ENCODE measurements at regions not wholly inside any gene's neighbourhood (a gene's known extent, or its start where the extent isn't known, plus 50 kb on each side); places are given as distances from the start of the nearest gene placed in this dataset.
"Not testable (repeated sequence)": the region's sequence is repeated elsewhere in the genome, so short reads cannot be mapped to it uniquely, and the experiment has no call there.

- no peak for DNase-seq (ENCODE audit: low read depth in 4 of 4, low spot score in 1 of 4)
Measured at GRCh38 chr2:21331625-21332370, 208.0 kb downstream of the TDRD15 start.

DNA sequence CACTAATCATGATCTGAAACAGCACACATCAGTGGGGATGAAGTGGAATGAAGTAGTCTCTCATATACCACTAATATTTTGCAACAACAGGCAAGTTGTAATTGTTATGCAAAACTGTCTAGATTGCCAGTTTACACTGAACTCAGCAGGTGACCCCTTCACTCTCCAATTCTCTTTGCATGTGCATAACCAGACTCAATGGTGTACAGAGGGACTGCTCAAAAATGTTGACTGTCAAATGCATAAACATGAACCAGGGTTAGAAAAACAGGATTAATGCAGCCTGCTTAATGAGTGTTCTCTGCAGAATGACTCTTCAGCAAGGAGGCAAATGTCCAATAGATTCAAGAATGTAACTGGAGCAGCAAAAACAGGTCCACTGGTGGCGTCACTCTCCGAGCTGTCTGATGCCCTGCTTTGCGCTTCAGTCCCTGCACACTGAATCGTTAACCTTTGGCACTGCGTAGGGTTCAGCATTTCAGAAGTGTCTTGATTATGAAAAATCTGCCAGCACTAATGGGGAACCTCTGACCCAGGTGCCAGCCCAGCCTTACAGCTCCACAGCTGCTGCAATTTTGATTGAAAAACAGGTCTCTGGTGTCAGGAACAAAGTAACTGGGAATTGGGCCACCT is 209.3 kb downstream of the TDRD15 start:
- DNase-seq (ENCODE audit: low read depth in 4 of 4, low spot score in 1 of 4) = no peak

DNA sequence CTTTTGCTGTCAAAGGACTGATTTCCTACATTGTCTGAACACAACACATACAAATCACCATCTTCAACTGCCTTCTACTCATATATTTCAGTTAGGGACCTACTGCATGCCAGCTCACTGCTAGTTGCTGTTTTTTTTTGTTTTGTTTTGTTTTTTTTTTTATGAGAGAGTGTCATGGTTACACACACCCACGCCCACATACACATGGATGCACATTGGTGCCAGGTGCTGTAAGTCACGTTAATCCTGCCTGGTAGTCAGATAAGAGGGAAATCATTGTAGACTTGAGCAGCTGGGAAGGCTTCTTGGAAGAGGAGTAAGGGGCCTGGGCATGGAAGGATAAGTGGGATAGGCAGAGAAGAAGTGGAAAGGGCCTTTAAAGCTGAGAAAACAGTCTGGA is 209.9 kb downstream of the TDRD15 start:
- no peak for DNase-seq (ENCODE audit: low read depth in 4 of 4, low spot score in 1 of 4)

DNA sequence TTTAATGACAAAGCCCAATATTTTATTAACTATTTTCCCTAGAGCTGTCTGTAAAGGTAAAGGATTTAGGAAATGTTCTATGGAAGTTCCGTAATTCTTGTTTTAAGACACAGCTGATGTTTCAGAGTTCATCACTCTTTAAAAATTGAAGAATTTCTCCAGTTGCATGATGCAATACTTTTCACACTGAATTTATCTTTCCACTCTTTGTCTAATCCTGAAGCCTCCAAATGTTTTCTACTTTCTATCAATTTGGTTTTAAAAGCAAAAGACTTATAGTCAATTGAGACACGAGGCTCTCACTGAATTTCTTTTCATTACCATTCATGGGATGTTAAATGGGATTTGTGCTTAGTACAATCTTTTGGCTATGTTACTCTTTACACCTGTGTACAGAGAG is 223.2 kb downstream of the TDRD15 start:
- DNase-seq (ENCODE audit: low read depth in 4 of 4, low spot score in 1 of 4) = no peak

DNA sequence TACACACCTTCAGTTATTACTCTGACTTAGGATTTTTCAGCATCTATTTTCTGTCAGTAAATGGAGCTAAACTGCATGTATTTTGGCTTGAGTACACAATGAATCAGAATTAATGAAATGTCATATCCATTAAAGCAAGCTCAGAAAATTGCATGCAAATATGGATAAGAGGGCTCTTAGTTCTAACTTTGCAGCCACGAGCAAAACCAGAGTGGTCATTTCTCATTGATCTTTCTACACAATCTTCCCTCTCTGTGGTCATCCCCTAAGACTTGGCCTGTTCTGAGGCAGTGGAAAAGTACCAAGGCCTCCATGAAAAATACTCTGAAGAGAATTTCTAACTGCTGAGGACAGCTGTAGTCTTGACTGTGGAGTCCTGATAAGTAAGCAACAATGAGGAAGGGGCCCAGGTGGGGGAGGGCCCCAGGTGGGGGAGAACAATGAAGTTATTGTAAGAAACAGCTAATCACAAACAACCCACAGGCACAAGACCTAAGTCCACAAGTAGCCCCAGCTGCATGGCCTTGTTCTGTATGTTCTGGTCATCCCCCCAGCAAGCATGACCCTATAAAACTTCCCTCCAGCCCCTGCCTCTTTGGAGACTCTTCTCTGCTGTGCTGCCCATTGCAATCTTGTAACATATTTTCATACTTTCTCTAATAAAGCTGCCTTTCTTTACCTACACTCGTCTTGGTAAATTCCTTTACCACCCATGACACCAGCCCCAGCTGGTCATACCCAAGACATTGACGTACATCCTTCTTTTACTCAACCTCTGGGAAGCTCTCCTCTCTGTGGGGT is 230.3 kb downstream of the TDRD15 start:
- no peak for DNase-seq (ENCODE audit: low read depth in 4 of 4, low spot score in 1 of 4)

DNA sequence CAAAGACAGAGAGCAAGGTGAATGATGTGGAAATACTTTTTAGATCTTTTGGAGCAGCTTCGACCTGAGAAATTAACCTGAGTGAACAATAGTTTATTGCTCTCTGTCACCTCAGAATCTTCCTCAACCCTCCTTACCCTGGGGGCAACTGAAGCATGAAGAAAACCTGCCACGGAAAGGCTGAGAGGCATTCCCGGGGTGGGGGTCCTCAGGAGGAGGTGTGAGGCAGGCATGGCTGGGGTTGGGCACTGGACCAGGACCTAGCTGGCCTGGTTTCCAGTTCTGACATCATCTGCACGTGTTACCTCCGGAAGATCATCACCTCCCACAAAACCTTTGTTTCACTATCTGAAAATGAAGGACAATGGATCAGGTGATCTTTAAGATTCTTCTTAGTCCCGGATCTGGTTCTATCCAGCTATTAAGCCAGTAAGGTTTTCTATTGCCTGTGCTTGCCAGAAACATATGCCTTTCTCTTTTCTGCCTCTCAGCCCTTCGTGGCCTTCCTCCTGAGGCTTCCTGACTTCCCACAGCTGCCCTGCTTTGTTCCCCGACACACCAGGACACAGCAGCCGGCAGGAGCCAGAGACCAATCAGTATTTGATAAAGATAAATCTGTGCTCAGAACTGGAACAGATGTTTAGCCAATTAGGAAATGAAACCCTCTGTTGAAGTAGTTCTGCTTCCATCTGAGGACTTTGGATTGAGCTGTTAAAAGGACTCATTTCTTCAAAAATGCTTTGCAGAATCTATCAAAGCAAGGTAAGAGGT is 232.5 kb downstream of the TDRD15 start:
- DNase-seq (ENCODE audit: low read depth in 4 of 4, low spot score in 1 of 4) = no peak

- DNase-seq (ENCODE audit: low read depth in 4 of 4, low spot score in 1 of 4) = no peak
Measured at GRCh38 chr2:21356857-21357255, 233.1 kb downstream of the TDRD15 start.

DNA sequence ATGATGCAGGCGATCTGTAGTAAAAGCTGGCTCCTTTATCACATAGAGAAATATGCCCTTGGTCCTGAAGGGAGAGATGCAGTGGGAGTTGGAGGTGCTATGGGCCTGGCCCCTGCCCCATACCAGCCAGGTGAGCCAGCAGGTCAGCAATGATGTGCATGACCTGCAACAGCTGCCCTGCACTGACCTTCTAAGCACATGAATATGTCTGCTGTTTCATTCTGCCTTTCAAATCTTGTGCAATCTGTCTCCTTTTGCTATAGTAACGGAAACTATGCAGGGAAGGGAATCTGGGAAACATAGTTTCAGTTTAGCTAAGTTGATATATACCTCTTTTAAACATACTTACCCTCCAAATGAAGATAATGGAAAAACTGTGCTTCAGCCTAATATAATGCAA is 235.2 kb downstream of the TDRD15 start:
- no peak for DNase-seq (ENCODE audit: low read depth in 4 of 4, low spot score in 1 of 4)

DNA sequence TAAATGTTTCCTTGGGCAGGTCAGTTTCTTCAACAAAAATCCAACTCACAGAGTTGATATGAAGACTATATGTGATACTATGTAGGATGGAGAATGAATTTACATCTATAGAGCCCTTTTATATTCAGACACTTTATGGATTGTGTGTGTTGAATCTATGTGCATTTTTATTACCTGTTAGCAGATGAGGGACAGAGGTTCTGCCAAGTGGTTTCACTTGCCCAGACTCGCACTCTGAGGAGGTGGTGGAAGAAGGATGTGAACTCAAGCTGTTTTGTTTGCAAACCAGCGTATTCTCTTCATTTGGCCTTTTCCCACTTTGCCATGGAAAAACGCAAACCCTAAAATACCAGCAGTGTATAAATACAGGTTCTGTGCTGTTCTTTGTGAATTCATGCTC is 237.6 kb downstream of the TDRD15 start:
- no peak for DNase-seq (ENCODE audit: low read depth in 4 of 4, low spot score in 1 of 4)

DNA sequence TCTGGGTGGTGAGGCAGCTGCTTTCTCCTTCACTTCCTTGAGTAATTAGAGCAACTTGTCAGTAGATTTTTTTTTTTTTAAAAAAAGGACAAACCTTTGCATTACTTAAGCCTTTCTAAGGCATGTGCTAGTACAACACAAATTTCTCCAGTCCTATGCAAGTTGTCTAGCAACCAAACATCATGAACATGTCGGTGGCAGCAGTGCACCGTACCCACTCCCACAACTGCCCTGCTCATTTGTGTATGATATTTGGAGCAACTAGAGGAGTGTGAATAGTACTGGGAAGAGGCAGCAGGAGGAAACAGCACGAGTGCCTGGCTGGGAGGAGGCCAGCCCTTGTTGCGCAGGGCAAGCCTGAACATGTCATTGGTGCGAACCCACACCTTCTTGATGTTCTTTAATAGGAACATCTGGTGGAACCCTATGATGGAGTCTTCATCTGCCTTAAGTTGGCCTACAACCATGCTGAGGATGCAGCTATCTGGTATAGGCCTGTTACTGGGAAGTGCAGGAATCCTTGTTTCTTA is 238.3 kb downstream of the TDRD15 start:
- DNase-seq (ENCODE audit: low read depth in 4 of 4, low spot score in 1 of 4) = no peak

- DNase-seq (ENCODE audit: low read depth in 4 of 4, low spot score in 1 of 4) = no peak
Measured at GRCh38 chr2:21363364-21363763, 239.6 kb downstream of the TDRD15 start.

DNA sequence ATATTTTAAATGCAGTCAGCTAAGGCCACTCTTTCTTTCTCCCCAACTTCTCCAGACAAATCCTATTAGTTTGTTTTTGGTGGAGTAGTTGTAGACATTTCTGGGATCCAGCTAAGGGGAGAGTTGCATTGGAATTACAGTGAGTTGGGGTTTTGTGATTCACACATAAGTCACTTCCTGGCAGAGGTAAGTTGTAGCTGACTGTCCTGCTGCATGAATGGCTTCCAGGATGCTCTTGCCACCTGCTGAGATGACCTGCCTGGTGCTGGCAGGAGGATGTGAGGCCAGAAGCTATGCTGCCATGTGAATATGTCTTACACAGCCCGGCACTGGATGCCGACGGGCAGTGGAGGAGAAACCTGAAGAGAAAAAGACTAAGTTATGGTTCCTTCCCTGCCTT is 243.7 kb downstream of the TDRD15 start:
- no peak for DNase-seq (ENCODE audit: low read depth in 4 of 4, low spot score in 1 of 4)

GRCh38 chr2:21369787-21370186 is 246.0 kb downstream of the TDRD15 start:
- no peak for DNase-seq (ENCODE audit: low read depth in 4 of 4, low spot score in 1 of 4)

GRCh38 chr2:21371499-21372003 is 247.8 kb downstream of the TDRD15 start:
- no peak for DNase-seq (ENCODE audit: low read depth in 4 of 4, low spot score in 1 of 4)

- DNase-seq (ENCODE audit: low read depth in 4 of 4, low spot score in 1 of 4) = no peak
Measured at GRCh38 chr2:21372654-21373053, 248.9 kb downstream of the TDRD15 start.

DNA sequence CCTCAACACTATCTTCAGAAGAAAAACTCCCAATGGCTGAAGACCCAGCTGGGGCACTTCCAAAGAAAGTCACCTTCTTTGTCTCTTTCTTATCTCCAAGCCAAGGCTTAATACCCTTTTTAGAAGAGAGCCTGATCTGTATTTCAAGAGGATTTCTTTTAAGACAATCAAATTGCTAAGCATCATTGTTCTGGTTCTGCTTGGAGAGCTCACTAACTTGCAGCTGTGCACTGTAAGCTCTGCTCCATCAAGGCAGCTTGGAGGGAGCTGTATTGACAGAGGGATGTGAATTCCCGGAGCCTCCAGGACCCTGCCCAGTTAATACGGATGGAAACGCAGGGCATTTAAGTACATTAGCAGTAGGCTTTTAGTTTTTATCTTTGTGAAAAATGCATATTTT is 253.1 kb downstream of the TDRD15 start:
- DNase-seq (ENCODE audit: low read depth in 4 of 4, low spot score in 1 of 4) = no peak

DNA sequence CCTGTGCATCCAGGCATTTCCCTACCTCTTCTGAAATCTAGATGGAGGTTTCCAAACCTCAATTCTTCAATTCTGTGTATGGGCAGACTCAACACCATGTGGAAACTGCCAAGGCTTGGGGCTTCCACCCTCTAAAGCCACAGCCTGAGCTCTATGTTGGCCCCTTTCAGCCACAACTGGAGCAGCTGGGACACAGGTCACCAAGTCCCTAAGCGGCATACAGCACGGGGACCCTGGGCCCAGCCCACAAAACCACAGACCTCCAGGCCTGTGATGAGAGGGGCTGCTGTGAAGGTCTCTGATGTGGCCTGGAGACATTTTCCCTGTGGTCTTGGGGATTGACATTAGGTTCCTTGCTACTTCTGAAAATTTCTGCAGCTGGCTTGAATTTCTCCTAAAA is 255.4 kb downstream of the TDRD15 start:
- no peak for DNase-seq (ENCODE audit: low read depth in 4 of 4, low spot score in 1 of 4)

DNA sequence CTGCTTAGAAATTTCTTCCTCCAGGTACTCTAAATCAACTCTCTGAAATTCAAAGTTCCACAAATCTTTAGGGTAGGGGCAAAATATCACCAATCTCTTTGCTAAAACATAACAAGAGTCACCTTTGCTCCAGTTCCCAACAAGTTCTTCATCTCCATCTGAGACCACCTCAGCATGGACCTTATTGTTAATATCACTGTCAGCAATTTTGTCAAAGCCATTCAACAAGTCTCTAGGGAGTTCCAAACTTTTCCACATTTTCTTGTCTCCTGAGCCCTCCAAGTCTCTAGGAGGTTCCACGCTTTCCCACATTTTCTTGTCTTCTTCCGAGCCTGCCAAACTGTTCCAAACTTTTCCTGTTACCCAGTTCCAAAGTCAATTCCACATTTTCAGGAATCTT is 255.9 kb downstream of the TDRD15 start:
- not testable (repeated sequence) for DNase-seq (ENCODE audit: low read depth in 4 of 4, low spot score in 1 of 4)

GRCh38 chr2:21381421-21381820 is 257.7 kb downstream of the TDRD15 start:
- DNase-seq (ENCODE audit: low read depth in 4 of 4, low spot score in 1 of 4) = no peak

DNA sequence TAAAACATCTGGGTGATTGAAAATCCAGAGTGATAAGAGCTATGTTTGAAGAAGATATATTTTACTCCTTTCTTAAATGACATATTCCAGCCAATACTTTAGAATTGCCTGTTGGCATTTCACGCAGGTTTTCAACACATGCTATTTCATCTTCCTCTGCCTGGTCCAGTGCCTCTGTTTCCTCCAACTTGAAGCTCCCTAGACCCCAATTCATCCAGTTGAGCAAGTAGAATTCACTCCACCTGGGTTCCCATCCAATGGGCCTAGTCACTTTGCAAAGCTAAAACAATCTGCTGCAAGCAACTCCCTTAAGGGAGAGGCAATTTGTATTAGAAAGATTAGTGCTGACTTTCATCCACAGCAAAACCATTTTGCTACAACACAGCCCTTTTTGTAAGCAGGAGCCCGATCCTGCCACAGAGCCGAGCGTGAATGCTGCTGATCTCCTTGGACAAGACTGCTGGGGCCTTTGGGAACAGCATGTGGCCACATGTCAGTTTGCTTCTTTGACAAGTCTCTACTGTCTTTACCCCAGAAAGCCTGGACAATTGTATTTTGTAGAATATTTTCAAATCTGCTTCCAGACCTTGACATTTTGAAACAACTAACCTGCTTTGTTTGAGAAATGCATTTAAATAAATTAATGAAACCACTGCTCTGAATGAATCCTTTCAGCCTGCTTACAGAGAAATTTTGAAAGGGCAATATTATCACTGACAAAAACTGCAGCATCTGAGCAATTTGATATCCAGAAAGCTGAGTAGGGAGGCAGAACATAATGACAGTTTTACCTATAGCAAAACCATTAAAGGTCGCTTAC is 259.1 kb downstream of the TDRD15 start:
- no peak for DNase-seq (ENCODE audit: low read depth in 4 of 4, low spot score in 1 of 4)
